MM.1S (cell line): ENCODE measurements at regions not wholly inside any gene's neighbourhood (a gene's known extent, or its start where the extent isn't known, plus 50 kb on each side); places are given as distances from the start of the nearest gene placed in this dataset.

Experiments used
- DNase-seq: peaks from one replicate; pipeline ENCODE4 v3.0.0-alpha.2; 2015
- H2AFZ ChIP-seq: fragments of 300-600 bp; sonication (generic); 2 replicates; pipeline ENCODE4 v1.6.0; 2016; ENCODE audit warnings: antibody characterized with exemption, low read length
- H3F3A ChIP-seq: fragments of 300-600 bp; sonication (generic); 2 replicates; pipeline ENCODE4 v1.6.1; 2016; ENCODE audit warnings: mild to moderate bottlenecking, antibody characterized with exemption, low read length, moderate library complexity, mixed read lengths; ENCODE audit not compliant: insufficient read depth
- H3K27ac ChIP-seq: fragments of 300-600 bp; sonication (generic); 2 replicates; pipeline ENCODE4 v1.5.1; 2016; ENCODE audit warnings: mild to moderate bottlenecking, low read length
- H3K27me3 ChIP-seq: fragments of 300-600 bp; sonication (generic); replicated peaks from 2 replicates; pipeline ENCODE4 v1.6.0; 2016; ENCODE audit warnings: low read length; ENCODE audit not compliant: insufficient read depth
- H3K36me3 ChIP-seq: fragments of 300-600 bp; sonication (generic); replicated peaks from 2 replicates; pipeline ENCODE4 v1.6.1; 2016; ENCODE audit warnings: mild to moderate bottlenecking, low read length, mixed read lengths; ENCODE audit not compliant: insufficient read depth
- H3K4me1 ChIP-seq: fragments of 300-600 bp; sonication (generic); 2 replicates; pipeline ENCODE4 v1.6.1; 2016; ENCODE audit warnings: low read length, mixed read lengths
- H3K4me2 ChIP-seq: fragments of 300-600 bp; sonication (generic); 2 replicates; pipeline ENCODE4 v1.6.0; 2016; ENCODE audit warnings: low read depth, low read length
- H3K4me3 ChIP-seq: fragments of 300-600 bp; sonication (generic); 2 replicates; pipeline ENCODE4 v1.5.1; 2016; ENCODE audit warnings: low read length, mixed read lengths
- H3K79me2 ChIP-seq: fragments of 300-600 bp; sonication (generic); 2 replicates; pipeline ENCODE4 v1.6.1; 2016; ENCODE audit warnings: mixed run types, low read length, mixed read lengths
- H3K9ac ChIP-seq: fragments of 300-600 bp; sonication (generic); 2 replicates; pipeline ENCODE4 v1.6.1; 2016; ENCODE audit warnings: low read length, mixed read lengths
- H3K9me2 ChIP-seq: fragments of 300-600 bp; sonication (generic); replicated peaks from 2 replicates; pipeline ENCODE4 v1.6.1; 2016; ENCODE audit warnings: mild to moderate bottlenecking, low read length, mixed read lengths; ENCODE audit not compliant: insufficient read depth
- H3K9me3 ChIP-seq: fragments of 300-600 bp; sonication (generic); replicated peaks from 2 replicates; pipeline ENCODE4 v1.6.1; 2016; ENCODE audit warnings: mild to moderate bottlenecking, low read length, mixed read lengths; ENCODE audit not compliant: insufficient read depth
- H4K20me1 ChIP-seq: fragments of 300-600 bp; sonication (generic); 2 replicates; pipeline ENCODE4 v1.6.1; 2016; ENCODE audit warnings: mild to moderate bottlenecking, low read length, moderate library complexity, mixed read lengths; ENCODE audit not compliant: insufficient read depth
- EZH2 ChIP-seq: fragments of 300-600 bp; sonication (generic); optimal IDR thresholded peaks from 2 replicates; pipeline ENCODE3; 2017; ENCODE audit warnings: low read depth, mild to moderate bottlenecking, antibody characterized with exemption, low read length, mixed read lengths
- EZH2phosphoT487 ChIP-seq: fragments of 300-600 bp; sonication (generic); IDR thresholded peaks from 2 replicates; pipeline ENCODE4 v1.6.1; 2018; ENCODE audit warnings: antibody characterized with exemption, low read length
- TF ChIP-seq, protein P1 (sequence below): fragments of 300-600 bp; sonication (generic); IDR thresholded peaks from 2 replicates; pipeline ENCODE4 v1.5.1; 2016; ENCODE audit warnings: antibody characterized with exemption, low read length, mixed read lengths

GRCh38 chr19:33895366-33895765 is 98.7 kb downstream of the KCTD15 start:
- no peak overlapping the region for H3K9ac ChIP-seq
- no peaks in the 10 kb centered on the region for H3K9me3 ChIP-seq
- no peak overlapping the region for H3K27ac ChIP-seq
- H3K36me3 ChIP-seq = no peaks in the 10 kb centered on the region
- no peak for DNase-seq
- no peak overlapping the region for H3K4me3 ChIP-seq
- H4K20me1 ChIP-seq = no peaks in the 10 kb centered on the region
- no peaks in the 10 kb centered on the region for H3K79me2 ChIP-seq
- H3K27me3 ChIP-seq = peaks cover 57% of the 10 kb centered on the region
- H3K4me1 ChIP-seq = no peaks in the 10 kb centered on the region
- H3K9me2 ChIP-seq = no peaks in the 10 kb centered on the region
- H2AFZ ChIP-seq = no peak overlapping the region
- no peak for TF ChIP-seq EZH2phosphoT487
- TF ChIP-seq EZH2 = no peak
- TF ChIP-seq, protein P1, sequence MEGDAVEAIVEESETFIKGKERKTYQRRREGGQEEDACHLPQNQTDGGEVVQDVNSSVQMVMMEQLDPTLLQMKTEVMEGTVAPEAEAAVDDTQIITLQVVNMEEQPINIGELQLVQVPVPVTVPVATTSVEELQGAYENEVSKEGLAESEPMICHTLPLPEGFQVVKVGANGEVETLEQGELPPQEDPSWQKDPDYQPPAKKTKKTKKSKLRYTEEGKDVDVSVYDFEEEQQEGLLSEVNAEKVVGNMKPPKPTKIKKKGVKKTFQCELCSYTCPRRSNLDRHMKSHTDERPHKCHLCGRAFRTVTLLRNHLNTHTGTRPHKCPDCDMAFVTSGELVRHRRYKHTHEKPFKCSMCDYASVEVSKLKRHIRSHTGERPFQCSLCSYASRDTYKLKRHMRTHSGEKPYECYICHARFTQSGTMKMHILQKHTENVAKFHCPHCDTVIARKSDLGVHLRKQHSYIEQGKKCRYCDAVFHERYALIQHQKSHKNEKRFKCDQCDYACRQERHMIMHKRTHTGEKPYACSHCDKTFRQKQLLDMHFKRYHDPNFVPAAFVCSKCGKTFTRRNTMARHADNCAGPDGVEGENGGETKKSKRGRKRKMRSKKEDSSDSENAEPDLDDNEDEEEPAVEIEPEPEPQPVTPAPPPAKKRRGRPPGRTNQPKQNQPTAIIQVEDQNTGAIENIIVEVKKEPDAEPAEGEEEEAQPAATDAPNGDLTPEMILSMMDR = no peak
- H3F3A ChIP-seq = no peaks in the 10 kb centered on the region
- H3K4me2 ChIP-seq = no peak overlapping the region

DNA sequence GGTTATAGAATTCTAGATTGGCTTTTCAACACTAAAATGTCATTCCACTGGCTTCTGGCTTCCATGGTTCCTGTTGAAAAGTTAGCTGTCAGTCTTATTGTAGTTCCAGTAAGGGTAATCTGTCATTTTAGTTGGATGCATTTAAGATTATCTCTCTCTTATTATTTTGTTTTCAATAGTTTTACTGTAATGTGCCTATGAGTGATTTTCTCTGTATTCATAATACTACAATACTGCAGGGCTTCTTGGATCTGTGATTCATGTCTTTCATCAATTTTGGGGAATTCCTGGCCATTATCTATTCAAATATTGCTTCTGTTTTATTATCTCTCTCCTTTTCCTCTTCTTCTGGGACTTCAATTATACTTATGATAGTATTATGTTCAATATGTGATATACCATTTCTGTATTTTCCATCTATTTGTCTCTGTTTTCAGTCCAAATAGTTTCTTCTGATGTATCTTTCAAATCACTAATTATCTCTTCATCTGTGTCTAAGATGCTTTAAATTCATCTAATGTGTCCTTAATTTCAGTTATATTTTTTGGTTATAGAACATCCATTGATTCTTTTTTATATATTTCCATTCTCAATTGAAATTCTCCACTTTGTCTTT is 101.5 kb downstream of the KCTD15 start:
- Histone ChIP-seq H3K9ac (no peak overlapping the region), H4K20me1 (no peaks in the 10 kb centered on the region), H3K9me2 (no peaks in the 10 kb centered on the region), H3K27ac (no peak overlapping the region), H3K36me3 (no peaks in the 10 kb centered on the region), H3K9me3 (no peaks in the 10 kb centered on the region), H3K4me2 (no peak overlapping the region), H2AFZ (no peak overlapping the region), H3K4me3 (no peak overlapping the region), H3F3A (no peaks in the 10 kb centered on the region), H3K4me1 (no peaks in the 10 kb centered on the region), H3K27me3 (peaks cover 63% of the 10 kb centered on the region), H3K79me2 (no peaks in the 10 kb centered on the region)
- TF ChIP-seq EZH2phosphoT487 = no peak
- TF ChIP-seq, protein P1 = no peak
- no peak for TF ChIP-seq EZH2
- DNase-seq = no peak

GRCh38 chr19:33900817-33901216 is 104.1 kb downstream of the KCTD15 start:
- TF ChIP-seq EZH2 = no peak
- no peak for TF ChIP-seq EZH2phosphoT487
- TF ChIP-seq, protein P1 = no peak
- H3K79me2 ChIP-seq = no peaks in the 10 kb centered on the region
- no peak overlapping the region for H3K27ac ChIP-seq
- H4K20me1 ChIP-seq = no peaks in the 10 kb centered on the region
- H3K4me1 ChIP-seq = no peaks in the 10 kb centered on the region
- no peaks in the 10 kb centered on the region for H3K9me2 ChIP-seq
- H3K4me3 ChIP-seq = no peak overlapping the region
- DNase-seq = no peak
- H3K27me3 ChIP-seq = peaks cover 62% of the 10 kb centered on the region
- no peak overlapping the region for H3K9ac ChIP-seq
- H3K36me3 ChIP-seq = no peaks in the 10 kb centered on the region
- no peak overlapping the region for H3K4me2 ChIP-seq
- no peaks in the 10 kb centered on the region for H3F3A ChIP-seq
- H3K9me3 ChIP-seq = no peaks in the 10 kb centered on the region
- no peak overlapping the region for H2AFZ ChIP-seq
